ENCODE measurements at regions not wholly inside any gene's neighbourhood (a gene's known extent, or its start where the extent isn't known, plus 50 kb on each side); places are given as distances from the start of the nearest gene placed in this dataset.

GRCh38 chr5:133873449-133873848 lies 95.0 kb downstream of the C5orf15 start:
- TF ChIP-seq EZH2 (IDR thresholded peaks at IDR 0.05) (no peak), POLR2AphosphoS5 (IDR thresholded peaks at IDR 0.05; ENCODE audit: borderline replicate concordance, low read depth, low read length) (no peak)
